Smooth muscle cell (in vitro differentiated cells): ENCODE measurements at regions not wholly inside any gene's neighbourhood (a gene's known extent, or its start where the extent isn't known, plus 50 kb on each side); places are given as distances from the start of the nearest gene placed in this dataset.

ENCODE experiments used
- DNase-seq: peaks from one replicate; lab custom pipeline; 2025; ENCODE audit not compliant: unreplicated experiment; lab: John Stamatoyannopoulos, UW
- H2AFZ ChIP-seq: fragments of 200-600 bp; sonication (generic); 2 replicates; pipeline ENCODE4 v1.6.0; 2016; ENCODE audit warnings: antibody characterized with exemption, low read depth, mild to moderate bottlenecking
- H3F3A ChIP-seq: fragments of 200-600 bp; sonication (generic); 2 replicates; pipeline ENCODE4 v1.6.0; 2017; ENCODE audit warnings: antibody characterized with exemption, low read depth
- H3K27ac ChIP-seq: fragments of 200-600 bp; sonication (generic); 2 replicates; pipeline ENCODE4 v1.5.1; 2016; ENCODE audit warnings: low read depth, mild to moderate bottlenecking
- H3K27me3 ChIP-seq: fragments of 200-600 bp; sonication (generic); 2 replicates; pipeline ENCODE4 v1.6.1; 2016; ENCODE audit warnings: low read depth, mild to moderate bottlenecking
- H3K36me3 ChIP-seq: fragments of 200-600 bp; sonication (generic); 2 replicates; pipeline ENCODE4 v1.5.1; 2016; ENCODE audit warnings: low read depth
- H3K4me1 ChIP-seq: fragments of 200-600 bp; sonication (generic); 2 replicates; pipeline ENCODE4 v1.5.1; 2016; ENCODE audit warnings: low read depth
- H3K4me2 ChIP-seq: fragments of 200-600 bp; sonication (generic); 2 replicates; pipeline ENCODE4 v1.6.0; 2016; ENCODE audit warnings: mild to moderate bottlenecking
- H3K4me3 ChIP-seq: fragments of 200-600 bp; sonication (generic); 2 replicates; pipeline ENCODE4 v1.5.1; 2016; ENCODE audit warnings: mild to moderate bottlenecking
- H3K79me2 ChIP-seq: fragments of 200-600 bp; sonication (generic); 2 replicates; pipeline ENCODE4 v1.6.0; 2016; ENCODE audit warnings: low read depth, mild to moderate bottlenecking
- H3K9ac ChIP-seq: fragments of 200-600 bp; sonication (generic); 2 replicates; pipeline ENCODE4 v1.6.0; 2016; ENCODE audit warnings: low read depth
- H3K9me3 ChIP-seq: fragments of 200-600 bp; sonication (generic); replicated peaks from 2 replicates; pipeline ENCODE4 v1.5.1; 2016; ENCODE audit warnings: low read depth
- H4K20me1 ChIP-seq: fragments of 200-600 bp; sonication (generic); 2 replicates; pipeline ENCODE4 v1.6.0; 2016; ENCODE audit warnings: low read depth
- WGBS: methylation state at CpG from one replicate; pipeline ENCODE4 v1.1.7; 2016; ENCODE audit warnings: low lambda C conversion rate; 5-methylcytosine and 5-hydroxymethylcytosine counted together
- TF ChIP-seq, protein P1 (sequence below): fragments of 200-600 bp; sonication (generic); IDR thresholded peaks from 2 replicates; pipeline ENCODE4 v1.5.1; 2017; ENCODE audit warnings: borderline replicate concordance, mild to moderate bottlenecking, antibody characterized with exemption; ENCODE audit not compliant: insufficient read depth, poor library complexity, severe bottlenecking

DNA sequence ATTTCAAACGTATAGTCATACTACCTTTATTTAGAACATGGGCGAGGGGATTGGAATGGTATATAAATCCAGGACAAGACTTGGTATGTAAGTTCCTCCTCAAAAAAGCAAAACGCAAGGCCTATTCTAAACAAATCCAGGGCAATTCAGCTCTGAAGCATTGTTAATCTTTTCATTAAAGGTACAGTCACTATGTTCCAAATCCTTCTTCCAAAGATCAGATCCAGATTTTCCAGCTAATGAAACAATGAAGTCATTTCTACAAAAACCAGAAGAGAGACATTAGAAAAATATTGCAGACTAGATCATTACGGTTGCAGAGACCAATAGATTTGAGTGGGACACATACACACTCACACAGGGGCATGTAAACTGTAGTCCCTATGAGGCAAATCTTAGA, 116.1 kb upstream of the BNC2 start:
- Histone ChIP-seq H3K9ac (no peak overlapping the region), H3K4me3 (no peak overlapping the region), H3F3A (no peaks in the 10 kb centered on the region), H2AFZ (peak overlapping the region; percentile 3), H3K36me3 (no peaks in the 10 kb centered on the region), H3K79me2 (no peaks in the 10 kb centered on the region), H3K27me3 (no peaks in the 10 kb centered on the region), H3K27ac (no peak overlapping the region), H3K9me3 (no peaks in the 10 kb centered on the region), H3K4me1 (peaks cover 5% of the 10 kb centered on the region), H3K4me2 (no peak overlapping the region), H4K20me1 (no peaks in the 10 kb centered on the region)
- WGBS: 73% methylated on average over 4 of the region's 4 CpGs
- TF ChIP-seq, protein P1, sequence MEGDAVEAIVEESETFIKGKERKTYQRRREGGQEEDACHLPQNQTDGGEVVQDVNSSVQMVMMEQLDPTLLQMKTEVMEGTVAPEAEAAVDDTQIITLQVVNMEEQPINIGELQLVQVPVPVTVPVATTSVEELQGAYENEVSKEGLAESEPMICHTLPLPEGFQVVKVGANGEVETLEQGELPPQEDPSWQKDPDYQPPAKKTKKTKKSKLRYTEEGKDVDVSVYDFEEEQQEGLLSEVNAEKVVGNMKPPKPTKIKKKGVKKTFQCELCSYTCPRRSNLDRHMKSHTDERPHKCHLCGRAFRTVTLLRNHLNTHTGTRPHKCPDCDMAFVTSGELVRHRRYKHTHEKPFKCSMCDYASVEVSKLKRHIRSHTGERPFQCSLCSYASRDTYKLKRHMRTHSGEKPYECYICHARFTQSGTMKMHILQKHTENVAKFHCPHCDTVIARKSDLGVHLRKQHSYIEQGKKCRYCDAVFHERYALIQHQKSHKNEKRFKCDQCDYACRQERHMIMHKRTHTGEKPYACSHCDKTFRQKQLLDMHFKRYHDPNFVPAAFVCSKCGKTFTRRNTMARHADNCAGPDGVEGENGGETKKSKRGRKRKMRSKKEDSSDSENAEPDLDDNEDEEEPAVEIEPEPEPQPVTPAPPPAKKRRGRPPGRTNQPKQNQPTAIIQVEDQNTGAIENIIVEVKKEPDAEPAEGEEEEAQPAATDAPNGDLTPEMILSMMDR: no peak
- no peak for DNase-seq

- no peak overlapping the region for H3K9ac ChIP-seq
Measured at GRCh38 chr9:16985559-16986348, 115.3 kb upstream of the BNC2 start.

GRCh38 chr9:16982780-16983310, 112.4 kb upstream of the BNC2 start:
- peaks cover 5% of the 10 kb centered on the region for H3K4me1 ChIP-seq
- H3K9ac ChIP-seq: no peak overlapping the region
- no peak overlapping the region for H2AFZ ChIP-seq
- TF ChIP-seq, protein P1: no peak
- no peaks in the 10 kb centered on the region for H3K27me3 ChIP-seq
- no peaks in the 10 kb centered on the region for H3F3A ChIP-seq
- no peak overlapping the region for H3K4me3 ChIP-seq
- H3K79me2 ChIP-seq: no peaks in the 10 kb centered on the region
- WGBS: 95% methylated on average over 11 of the region's 11 CpGs
- no peak overlapping the region for H3K27ac ChIP-seq
- H4K20me1 ChIP-seq: no peaks in the 10 kb centered on the region
- no peaks in the 10 kb centered on the region for H3K36me3 ChIP-seq
- H3K9me3 ChIP-seq: no peaks in the 10 kb centered on the region
- no peak for DNase-seq
- no peak overlapping the region for H3K4me2 ChIP-seq

More at GRCh38 chr9:16985559-16986348, 115.3 kb upstream of the BNC2 start:
- Histone ChIP-seq H3K4me1 (peaks cover 5% of the 10 kb centered on the region), H3K36me3 (no peaks in the 10 kb centered on the region), H3K4me2 (no peak overlapping the region), H3K9me3 (no peaks in the 10 kb centered on the region), H3K79me2 (no peaks in the 10 kb centered on the region), H3K4me3 (no peak overlapping the region), H2AFZ (peak overlapping the region; percentile 3), H3F3A (no peaks in the 10 kb centered on the region), H3K27ac (no peak overlapping the region), H3K27me3 (no peaks in the 10 kb centered on the region), H4K20me1 (no peaks in the 10 kb centered on the region)
- 81% methylated on average over 12 of the region's 12 CpGs for WGBS
- no peak for DNase-seq
- TF ChIP-seq, protein P1: no peak
